Inflammatory macrophage treated with lipopolysaccharide for 1 hour (primary cell): ENCODE measurements at regions not wholly inside any gene's neighbourhood (a gene's known extent, or its start where the extent isn't known, plus 50 kb on each side); places are given as distances from the start of the nearest gene placed in this dataset.
"Not testable (repeated sequence)": the region's sequence is repeated elsewhere in the genome, so short reads cannot be mapped to it uniquely, and the experiment has no call there.

ENCODE experiments used
- DNase-seq, 2 donors: peaks; one replicate each; pipeline ENCODE4 v3.0.0-alpha.2; 2020 to 2022

DNA sequence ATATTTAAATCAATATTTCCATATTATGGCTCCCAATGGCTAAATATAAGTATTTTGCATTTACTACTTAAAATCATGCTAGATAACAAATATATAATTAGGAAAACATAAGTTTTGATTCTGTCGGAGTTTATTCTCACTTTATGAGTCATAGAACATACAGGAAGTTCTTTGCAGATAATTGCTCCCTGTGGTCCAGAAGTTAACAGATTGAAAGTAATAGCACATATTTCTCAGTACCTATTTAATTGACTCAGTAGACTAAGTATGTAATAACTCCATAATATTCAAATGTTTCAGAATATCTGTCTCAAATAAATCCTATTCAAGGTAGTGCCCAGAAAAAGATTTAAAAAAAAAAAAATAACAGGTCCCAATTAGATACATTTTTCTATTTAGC, 806.0 kb upstream of the ATXN7L3B start:
- DNase-seq: no peak

DNA sequence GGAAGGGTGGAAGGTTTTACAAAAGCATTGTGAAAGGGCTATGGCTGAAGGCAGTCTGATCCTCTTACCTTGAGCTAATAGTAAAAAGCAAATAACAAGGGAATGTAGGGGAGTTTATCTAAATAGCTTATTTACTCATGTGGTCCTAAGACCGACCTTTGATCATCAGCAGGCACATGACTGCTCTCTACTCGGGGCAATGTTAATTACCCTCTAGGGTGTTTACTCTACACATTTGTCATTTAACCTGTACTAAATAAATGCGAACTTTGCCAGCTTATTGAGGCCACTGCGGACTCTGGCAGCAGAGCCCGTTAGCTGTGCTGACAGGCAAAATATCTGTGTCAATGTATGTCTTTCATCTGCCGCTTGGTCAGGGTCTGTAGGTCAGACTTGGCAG, 768.3 kb upstream of the ATXN7L3B start:
- DNase-seq: no peak

DNA sequence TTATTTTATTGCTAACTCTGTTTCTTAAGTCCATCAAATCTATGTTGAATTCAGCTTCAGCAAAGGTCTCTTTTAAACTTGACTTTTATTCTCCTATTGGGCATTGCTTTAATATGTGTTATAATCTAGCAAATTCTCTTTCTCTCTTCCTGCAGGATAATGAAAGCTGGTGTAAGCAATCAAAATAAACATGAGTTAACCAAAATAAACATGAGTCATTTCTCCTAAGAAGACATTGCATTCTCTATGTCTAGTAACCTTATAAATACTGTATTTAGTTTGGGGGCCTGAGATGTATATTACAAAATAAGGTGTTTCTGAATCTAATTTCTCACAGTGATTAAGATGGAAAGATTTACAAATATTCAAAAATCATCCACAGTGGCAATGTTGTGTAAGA, 739.1 kb upstream of the ATXN7L3B start:
- no peak for DNase-seq

- DNase-seq: no peak
Observed at GRCh38 chr12:73815072-73815645, 722.5 kb upstream of the ATXN7L3B start.

GRCh38 chr12:73817161-73817560, 720.5 kb upstream of the ATXN7L3B start:
- no peak for DNase-seq

- DNase-seq: no peak
Observed at GRCh38 chr12:73833746-73834145, 703.9 kb upstream of the ATXN7L3B start.

GRCh38 chr12:73841963-73842362, 695.7 kb upstream of the ATXN7L3B start:
- no peak for DNase-seq

DNA sequence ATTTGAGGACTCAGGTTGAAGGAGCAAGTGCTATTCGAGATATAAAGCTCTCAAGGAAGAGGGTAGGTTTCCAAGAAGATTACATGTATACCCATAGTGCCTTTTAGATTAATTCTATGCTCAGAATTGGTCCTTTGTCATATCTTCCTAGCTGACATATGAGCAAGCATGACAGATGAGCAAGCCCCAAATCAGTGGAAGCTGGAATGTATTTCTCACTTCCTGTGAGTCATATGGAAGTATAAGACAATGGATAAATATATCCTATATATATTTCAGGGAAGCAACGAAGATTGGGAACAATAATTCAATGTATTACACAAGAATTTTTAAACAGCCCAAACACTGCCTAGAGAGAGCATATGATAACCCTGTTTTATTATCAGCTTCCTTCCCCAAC, 674.1 kb upstream of the ATXN7L3B start:
- DNase-seq: no peak

GRCh38 chr12:73867147-73867546, 670.5 kb upstream of the ATXN7L3B start:
- DNase-seq: no peak

GRCh38 chr12:73877291-73877690, 660.3 kb upstream of the ATXN7L3B start:
- DNase-seq: not testable (repeated sequence)

- no peak for DNase-seq
Observed at GRCh38 chr12:73892201-73892600, 645.4 kb upstream of the ATXN7L3B start.

GRCh38 chr12:73898645-73899044, 639.0 kb upstream of the ATXN7L3B start:
- DNase-seq: no peak

DNA sequence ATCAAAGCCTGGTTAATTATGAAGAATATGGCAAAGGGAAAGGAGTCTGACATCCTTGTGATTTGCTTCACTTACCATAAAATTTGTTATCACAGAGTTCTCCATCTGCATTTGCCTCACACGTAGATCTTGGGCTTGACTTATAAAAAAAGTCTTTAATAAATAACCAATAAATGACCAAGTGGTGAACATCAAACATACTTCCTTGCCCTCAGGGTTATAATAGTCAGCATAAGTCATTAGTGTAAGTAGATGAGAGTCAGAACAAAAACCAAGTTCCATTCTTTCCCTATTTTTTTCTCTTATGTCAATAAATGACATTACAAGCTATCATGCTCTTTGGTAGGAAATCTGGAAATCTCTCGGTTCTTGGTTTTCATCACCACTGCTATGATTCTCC, 635.4 kb upstream of the ATXN7L3B start:
- DNase-seq: no peak

DNA sequence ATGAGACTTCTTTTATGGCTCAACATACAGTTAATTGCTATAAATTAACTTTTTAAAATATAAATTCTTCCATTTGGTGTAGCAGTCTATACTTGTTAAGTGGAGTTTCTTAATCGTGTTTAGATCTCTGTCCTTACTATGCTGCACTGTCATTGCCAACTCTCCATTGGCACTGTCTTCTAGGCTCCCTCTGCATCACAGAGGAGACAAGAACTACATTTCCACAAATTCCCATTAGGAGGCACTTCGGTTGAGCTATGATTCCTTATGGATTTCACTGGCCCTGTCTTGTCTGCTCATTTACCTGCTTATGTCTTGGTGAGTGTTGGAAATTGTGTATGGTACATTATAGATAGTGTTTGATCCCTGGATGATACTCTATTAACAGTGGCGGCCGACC, 630.9 kb upstream of the ATXN7L3B start:
- no peak for DNase-seq

DNA sequence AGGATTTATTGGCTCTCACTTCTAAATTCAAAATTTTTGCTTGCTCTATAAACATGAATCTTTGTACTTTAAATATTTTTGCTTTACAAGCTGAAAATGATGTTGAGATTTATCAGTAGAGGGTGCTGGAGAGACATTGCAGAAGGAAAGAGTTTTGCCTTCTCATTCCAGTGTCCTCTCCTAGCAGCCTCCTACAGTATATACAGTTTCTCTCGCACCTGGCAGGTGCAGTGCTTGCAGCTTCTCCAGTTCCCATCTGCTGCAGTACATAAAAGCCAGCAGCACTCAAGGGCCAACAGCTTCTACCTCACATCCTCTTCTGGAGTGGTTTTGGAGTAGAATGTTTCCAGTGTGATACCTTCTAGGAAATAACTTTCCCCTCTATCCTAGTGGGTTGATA, 601.8 kb upstream of the ATXN7L3B start:
- DNase-seq: no peak

DNA sequence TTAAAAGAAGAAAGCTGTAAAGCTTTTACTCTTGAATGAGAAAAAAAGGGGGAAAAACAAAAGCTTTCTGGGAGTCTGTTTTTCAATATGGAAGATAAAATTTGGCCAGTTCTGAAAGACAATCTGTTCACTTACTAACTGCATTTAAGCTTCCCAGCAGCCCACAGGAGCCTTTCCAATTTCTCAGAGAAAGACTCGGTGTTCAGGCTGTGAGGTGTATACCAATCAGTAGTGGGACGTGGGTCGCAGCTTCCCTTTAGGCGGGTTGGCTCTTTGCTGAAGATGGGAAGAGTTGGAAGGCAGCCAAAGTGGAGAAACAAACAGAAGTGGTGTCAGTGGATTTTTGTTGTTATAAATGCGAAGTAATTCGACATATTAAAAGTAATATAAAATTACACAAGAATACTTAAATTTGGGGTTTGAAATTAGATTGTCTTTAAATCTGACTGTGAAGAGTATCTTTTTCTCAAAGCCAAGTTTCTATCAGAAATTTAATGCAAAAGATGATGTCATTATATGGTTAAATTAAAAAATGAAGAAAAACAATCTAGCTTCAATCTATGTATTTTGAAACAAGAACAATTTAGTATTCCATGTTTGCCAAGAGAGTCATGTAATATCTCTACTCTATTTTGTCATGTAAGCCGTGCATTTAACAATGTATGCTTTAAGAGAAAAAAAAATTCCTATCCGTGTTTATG, 590.2 kb upstream of the ATXN7L3B start:
- no peak for DNase-seq

DNA sequence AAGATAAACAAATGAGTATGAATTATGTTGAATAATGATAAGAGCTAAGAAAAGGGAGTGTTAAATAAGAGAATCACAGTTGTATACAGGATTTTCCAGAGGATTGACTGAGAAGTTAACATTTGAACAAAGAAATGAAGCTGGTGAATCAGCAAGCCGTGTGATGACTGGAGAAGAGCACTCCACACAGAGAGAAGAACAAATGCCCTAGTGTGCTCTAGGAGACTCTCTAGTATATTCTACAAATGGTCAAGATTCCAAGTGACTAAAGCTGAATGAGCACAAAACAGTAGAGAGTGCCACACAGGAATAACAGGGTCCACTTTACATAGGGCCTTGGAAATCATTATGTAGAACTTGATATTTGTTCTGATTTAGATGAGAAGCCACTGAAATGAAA, 587.1 kb upstream of the ATXN7L3B start:
- DNase-seq: no peak

DNA sequence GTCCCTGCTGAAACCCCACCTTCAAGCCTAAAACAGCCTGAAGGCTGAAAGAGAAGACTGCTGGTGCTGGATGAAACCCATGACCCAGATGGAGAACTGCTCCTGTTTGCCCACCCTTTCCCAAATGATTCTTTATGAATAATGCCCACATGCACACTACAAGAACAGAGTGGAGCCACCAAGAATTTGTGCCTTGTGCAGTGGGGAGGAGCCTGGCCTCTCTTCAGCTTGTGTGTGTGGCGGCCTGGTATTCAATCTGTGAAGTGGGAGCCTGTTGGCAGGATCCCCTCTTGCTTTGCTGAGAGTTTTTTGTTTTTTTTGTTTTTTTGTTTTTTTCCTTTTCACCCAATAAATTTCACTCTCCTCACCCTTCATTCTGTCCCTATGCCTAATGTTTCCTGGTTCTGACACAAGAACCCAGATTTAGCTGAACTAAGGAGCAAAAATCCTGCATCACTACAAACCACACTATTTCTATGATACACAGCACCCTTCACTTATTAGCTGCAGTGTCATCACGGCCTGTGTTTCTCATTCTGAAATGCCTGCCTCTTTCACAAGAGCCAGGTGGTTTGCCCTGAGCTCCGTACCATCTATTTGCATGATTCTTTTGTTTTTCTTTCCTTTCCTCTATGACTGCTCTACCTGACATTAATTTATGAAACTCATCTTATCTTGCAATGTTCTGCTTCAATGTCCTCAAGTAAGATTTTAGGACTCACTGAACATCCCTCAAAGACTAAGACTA, 585.5 kb upstream of the ATXN7L3B start:
- no peak for DNase-seq

DNA sequence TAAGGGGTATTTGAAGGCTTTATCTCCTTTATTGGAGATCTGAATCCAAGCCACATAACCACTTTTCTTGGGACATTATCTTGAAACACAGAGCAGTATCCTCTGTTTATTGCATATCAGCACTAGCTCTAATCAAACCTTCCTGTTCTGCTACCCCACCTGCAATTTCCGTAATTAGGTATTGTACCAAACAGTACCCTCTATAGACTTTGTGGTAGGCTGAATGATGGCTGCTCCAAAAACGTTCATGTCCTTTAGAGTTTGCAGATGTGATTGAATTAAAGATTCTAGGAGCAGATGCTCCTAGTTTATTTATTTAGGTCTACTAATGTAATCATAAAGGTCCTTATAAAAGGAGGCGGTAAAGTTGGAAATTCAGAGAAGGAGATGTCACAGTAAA, 573.0 kb upstream of the ATXN7L3B start:
- DNase-seq: no peak

- no peak for DNase-seq
Observed at GRCh38 chr12:73973486-73973885, 564.1 kb upstream of the ATXN7L3B start.

GRCh38 chr12:73984552-73984951, 553.1 kb upstream of the ATXN7L3B start:
- DNase-seq: no peak

- no peak for DNase-seq
Observed at GRCh38 chr12:73991138-73991537, 546.5 kb upstream of the ATXN7L3B start.

DNA sequence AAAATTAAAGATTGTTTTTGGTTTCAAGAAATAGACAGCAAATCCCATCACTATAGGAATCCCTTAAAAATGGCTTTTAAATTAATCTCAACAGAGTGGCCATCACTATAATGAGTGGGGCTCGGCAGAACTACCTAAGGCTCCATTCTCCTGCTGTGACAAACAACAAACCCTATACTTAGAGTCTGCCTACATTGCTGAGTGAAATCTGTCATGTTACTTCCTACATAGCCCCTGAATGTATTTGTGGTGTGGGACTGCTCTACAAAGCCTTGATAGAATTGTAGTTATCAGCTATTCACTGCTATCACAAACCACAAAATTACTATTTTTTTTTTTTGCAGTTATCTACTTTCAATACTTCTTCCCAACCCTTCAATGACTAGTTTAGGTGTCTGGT, 538.7 kb upstream of the ATXN7L3B start:
- no peak for DNase-seq

DNA sequence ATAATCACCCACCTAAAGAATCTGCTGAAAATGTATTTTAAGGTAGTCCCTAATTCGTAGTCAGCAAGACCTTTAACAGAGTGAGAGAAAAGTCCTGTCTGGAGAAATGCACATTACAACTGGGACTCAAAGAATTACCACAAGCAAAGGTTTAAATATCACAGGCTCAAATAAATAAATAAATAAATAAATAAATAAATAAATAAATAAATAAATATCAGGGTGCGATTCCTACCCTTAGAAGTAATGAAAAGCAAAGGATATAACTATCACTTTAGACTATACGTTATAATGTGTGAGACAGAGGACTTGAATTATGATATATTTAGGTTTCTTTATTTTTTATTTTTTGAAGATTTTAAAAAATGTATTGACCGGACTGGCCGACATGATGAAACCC, 522.5 kb upstream of the ATXN7L3B start:
- no peak for DNase-seq
